Stimulated activated naive B cell treated with anti-CD40 and anti-IgM and Interleukin-4, amounts not matched to agents 10 μg/mL and 1 μg/mL and 100 μg/mL, for 72 hours (primary cell): ENCODE measurements at regions not wholly inside any gene's neighbourhood (a gene's known extent, or its start where the extent isn't known, plus 50 kb on each side); places are given as distances from the start of the nearest gene placed in this dataset.
A peak's percentile ranks its signal among the peaks of the same experiment; 100 is the strongest.

Experiments
- ATAC-seq, 2 donors: fragments of 150-1000 bp; cut with Tn5 transposase; replicated peaks; 2 replicates each; pipeline ENCODE4 v1.10.0; 2021; ENCODE audit warnings: moderate library complexity in 1 of 2
- DNase-seq: peaks from one replicate; pipeline ENCODE4 v3.0.0; 2021
- H3K27ac Mint-ChIP-seq: one replicate; pipeline ENCODE4 v1.8.0; 2022; ENCODE audit warnings: mild to moderate bottlenecking, mixed read lengths
- H3K27me3 Mint-ChIP-seq, 2 donors: one replicate each; pipeline ENCODE4 v1.8.0; 2022; ENCODE audit warnings: mixed read lengths in 2 of 2
- H3K36me3 Mint-ChIP-seq, 2 donors: one replicate each; pipeline ENCODE4 v1.8.0; 2022; ENCODE audit warnings: mixed read lengths in 2 of 2, mild to moderate bottlenecking in 1 of 2
- H3K4me1 Mint-ChIP-seq, 2 donors: one replicate each; pipeline ENCODE4 v1.8.0; 2022; ENCODE audit warnings: mixed read lengths in 2 of 2, mild to moderate bottlenecking in 1 of 2
- H3K4me3 Mint-ChIP-seq, 2 donors: one replicate each; pipeline ENCODE4 v1.8.0; 2022; ENCODE audit warnings: mild to moderate bottlenecking in 2 of 2, mixed read lengths in 2 of 2, moderate library complexity in 1 of 2
- H3K9me3 Mint-ChIP-seq, 2 donors: one replicate each; pipeline ENCODE4 v1.8.0; 2022; ENCODE audit warnings: mixed read lengths in 2 of 2, mild to moderate bottlenecking in 1 of 2

DNA sequence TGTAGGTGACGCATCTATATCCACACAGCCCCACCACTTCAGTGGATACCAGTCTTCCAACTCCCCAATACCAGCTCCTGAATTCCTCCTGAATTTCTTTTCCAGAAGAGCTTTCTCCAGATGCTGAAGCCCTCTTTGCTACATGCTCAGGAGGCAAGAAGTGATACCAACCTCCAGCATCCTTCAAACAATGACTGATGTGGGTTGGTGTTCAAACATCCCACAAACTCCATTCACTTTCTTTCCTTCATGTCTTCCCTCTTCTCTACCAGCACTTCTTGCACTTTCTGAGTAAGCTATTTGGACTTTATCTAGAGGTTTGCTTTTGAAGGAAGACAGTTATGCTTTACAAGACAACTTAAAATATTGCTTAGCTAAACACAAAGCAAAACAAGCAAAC, 179.9 kb upstream of the RORB start:
- DNase-seq (no peak), ATAC-seq (no peak)
- Mint-ChIP-seq H3K36me3 (no peaks in the 10 kb centered on the region), H3K4me1 (no peaks in the 10 kb centered on the region), H3K9me3 (peaks cover 0 to 2% of the 10 kb centered on the region in 2 donors), H3K27me3 (no peaks in the 10 kb centered on the region), H3K27ac (no peak overlapping the region), H3K4me3 (no peak overlapping the region)

DNA sequence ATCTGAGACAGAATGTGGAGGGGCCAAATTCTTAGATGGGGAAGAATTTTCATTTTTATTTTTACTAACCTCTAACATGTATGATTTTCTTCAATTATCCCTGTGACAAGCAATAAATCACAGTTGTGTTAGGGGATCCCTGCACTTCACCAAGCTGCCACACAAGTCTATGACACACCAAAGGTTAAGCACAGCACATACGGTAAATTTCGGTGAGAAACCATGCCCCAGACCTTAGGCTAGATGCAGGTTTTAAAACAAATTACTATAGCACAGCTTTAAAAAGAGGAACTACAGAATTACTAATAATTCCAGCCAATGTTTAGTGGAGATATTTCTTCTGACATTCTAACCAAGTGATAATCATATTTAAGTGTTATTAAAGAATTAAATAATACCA, 175.7 kb upstream of the RORB start:
- Mint-ChIP-seq H3K27ac (no peak overlapping the region), H3K4me3 (no peak overlapping the region), H3K9me3 (peaks cover 0 to 4% of the 10 kb centered on the region in 2 donors), H3K27me3 (no peaks in the 10 kb centered on the region), H3K36me3 (no peaks in the 10 kb centered on the region), H3K4me1 (peaks cover 4 to 5% of the 10 kb centered on the region in 2 donors)
- DNase-seq (no peak), ATAC-seq (no peak)

DNA sequence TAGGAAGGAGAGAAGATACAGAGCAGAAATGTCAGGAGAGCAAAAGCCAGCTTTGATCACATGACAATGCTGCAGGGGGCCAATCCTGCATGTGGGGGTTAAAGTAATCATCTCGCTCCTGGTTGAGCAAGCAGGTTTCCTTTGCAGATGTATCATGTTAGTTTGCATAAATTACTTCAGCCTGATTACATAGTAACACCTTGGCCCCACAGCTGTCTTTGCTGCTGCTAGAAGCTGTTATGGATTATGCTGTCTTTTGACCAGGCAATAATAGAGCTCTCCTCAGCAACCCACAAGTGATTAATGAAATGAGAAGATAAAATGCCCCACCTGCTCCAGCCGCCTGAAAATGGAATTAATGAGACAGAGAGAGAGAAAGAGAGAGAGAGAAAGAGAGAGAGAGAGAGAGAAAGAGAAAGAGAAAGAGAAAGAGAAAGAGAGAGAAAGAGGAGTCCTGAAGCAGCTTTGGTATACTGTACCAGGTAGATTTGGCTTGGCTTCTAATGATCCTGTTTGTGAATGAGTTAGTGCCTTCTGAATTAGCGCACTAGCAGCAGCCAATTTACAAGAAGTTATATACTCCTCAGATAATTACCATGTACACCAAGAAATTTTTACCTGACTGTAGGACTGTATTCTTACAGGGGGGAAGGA, 174.3 kb upstream of the RORB start:
- no peak overlapping the region for H3K27ac Mint-ChIP-seq

DNA sequence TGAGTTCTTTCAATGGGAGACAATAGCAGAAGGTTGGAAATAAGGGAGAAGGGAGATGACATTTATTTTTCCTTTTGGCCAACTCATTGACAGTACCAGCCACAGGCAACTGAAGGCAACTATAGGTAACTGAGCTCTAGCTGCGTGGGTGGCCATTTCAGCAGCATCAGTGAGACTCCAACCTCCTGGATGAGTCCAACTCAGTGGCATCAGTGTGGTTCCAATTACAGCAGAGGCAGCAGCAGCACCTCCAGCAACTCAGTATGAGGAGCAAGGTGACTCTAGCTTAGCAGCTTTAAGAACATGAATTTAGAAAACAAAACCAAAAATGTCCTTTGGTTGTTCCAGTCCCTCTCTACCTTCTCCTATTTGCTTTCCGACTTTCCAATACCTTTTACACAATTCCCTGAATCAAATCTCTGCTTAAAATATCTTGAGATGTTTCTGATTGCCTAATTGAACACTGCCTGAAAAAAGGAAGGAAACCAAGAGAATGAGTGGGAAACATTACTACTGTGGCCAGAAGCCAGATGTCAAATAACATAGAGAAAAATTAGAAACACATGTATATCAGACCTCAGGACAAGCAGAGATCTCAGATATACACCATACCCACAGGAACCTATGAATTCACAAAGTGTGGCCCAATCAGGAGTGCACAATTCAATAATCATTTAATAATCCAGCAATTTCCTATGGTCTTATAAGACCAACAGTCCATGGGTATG, 166.5 kb upstream of the RORB start:
- Mint-ChIP-seq H3K4me1 (no peaks in the 10 kb centered on the region), H3K36me3 (no peaks in the 10 kb centered on the region), H3K9me3 (no peaks in the 10 kb centered on the region), H3K27ac (no peak overlapping the region), H3K4me3 (no peak overlapping the region), H3K27me3 (no peaks in the 10 kb centered on the region)
- no peak for DNase-seq
- no peak for ATAC-seq

More for the DNA sequence above, 174.3 kb upstream of the RORB start:
- Mint-ChIP-seq H3K4me1 (peaks cover 4 to 5% of the 10 kb centered on the region in 2 donors), H3K36me3 (no peaks in the 10 kb centered on the region), H3K9me3 (peaks cover 0 to 4% of the 10 kb centered on the region in 2 donors), H3K27me3 (no peaks in the 10 kb centered on the region), H3K4me3 (peak overlapping the region in 1 of 2 donors; percentile 51)
- ATAC-seq, result peak in 1 of 2 donors; percentile 25
- DNase-seq, result no peak

GRCh38 chr9:74331607-74332006, 165.5 kb upstream of the RORB start:
- Mint-ChIP-seq H3K36me3 (no peaks in the 10 kb centered on the region), H3K9me3 (no peaks in the 10 kb centered on the region), H3K27ac (no peak overlapping the region), H3K4me3 (no peak overlapping the region), H3K4me1 (no peaks in the 10 kb centered on the region), H3K27me3 (no peaks in the 10 kb centered on the region)
- DNase-seq, result no peak
- no peak for ATAC-seq

DNA sequence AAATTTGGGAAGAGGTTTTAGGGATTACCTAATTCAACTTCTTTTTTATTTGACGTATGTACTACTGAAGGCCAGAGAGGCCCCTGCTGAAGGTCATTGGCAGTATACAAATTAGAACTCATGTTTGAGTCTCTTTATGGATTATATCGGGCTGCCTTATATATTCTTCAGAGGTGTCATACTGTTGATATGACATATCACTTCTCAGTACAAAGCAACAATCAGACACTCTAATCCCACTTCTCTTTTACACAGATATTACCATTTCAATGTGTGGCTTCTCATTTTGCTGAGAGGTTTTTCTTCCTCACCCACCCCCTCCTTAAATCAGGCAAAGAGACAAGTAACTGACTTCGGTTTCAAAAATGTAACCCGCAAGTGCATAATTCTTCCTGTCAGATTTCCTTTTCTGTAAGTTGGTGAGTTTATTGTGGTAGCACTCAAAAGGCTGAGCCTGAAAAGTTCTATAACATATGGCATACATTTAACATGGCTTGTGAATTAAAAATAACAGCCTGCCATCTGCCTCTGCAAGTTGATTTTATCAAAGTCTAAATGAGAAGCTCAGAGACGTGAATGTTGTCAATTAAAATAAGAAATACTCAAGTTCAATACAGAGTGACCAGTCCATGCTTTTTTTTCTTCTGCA, 163.6 kb upstream of the RORB start:
- DNase-seq (no peak), ATAC-seq (peak in 1 of 2 donors; percentile 34)
- H3K4me1 Mint-ChIP-seq, result peaks cover 2 to 9% of the 10 kb centered on the region in 2 donors
- H3K27me3 Mint-ChIP-seq, result no peaks in the 10 kb centered on the region
- no peak overlapping the region for H3K27ac Mint-ChIP-seq
- H3K4me3 Mint-ChIP-seq, result no peak overlapping the region
- H3K36me3 Mint-ChIP-seq, result no peaks in the 10 kb centered on the region
- H3K9me3 Mint-ChIP-seq, result no peaks in the 10 kb centered on the region

DNA sequence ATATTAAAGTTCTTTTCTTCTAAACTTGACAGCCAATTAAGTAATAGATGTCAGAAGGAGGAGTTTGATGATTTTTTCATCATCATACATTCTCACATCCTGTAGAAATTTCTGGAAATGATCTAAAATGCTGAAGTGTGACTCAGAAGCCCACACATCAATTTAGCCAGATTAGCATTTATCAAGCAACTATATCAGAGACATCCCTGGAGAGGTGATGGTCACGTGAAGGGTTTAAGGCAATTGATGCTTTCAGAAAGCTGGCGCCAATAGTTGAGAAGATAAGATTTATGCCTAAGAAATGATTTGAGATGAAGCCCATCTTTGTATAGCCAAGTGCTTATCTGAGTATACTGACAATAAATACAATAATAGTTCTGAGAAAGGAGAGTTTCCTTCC, 162.9 kb upstream of the RORB start:
- H3K9me3 Mint-ChIP-seq, result no peaks in the 10 kb centered on the region
- no peaks in the 10 kb centered on the region for H3K36me3 Mint-ChIP-seq
- no peak for ATAC-seq
- peaks cover 4 to 14% of the 10 kb centered on the region in 2 donors for H3K4me1 Mint-ChIP-seq
- H3K27me3 Mint-ChIP-seq, result no peaks in the 10 kb centered on the region
- no peak for DNase-seq
- H3K4me3 Mint-ChIP-seq, result no peak overlapping the region
- no peak overlapping the region for H3K27ac Mint-ChIP-seq

DNA sequence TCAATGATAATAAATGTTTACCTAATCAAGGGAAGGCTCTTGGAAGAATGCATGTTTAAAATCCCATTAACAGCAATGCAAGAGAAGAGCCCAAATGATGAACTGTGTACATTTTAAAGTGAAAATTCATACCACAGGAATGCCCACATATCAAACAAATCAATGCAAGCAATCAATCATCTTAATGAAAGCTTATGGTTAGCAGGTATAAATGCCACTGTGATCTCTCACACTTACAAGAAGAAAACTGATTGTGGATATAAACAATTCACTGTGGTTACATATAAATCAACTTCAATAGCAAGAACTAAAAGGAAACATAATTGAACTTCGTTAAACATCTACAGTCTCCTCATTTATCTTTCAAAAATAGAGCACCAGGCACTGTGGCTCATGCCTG, 161.0 kb upstream of the RORB start:
- DNase-seq (no peak), ATAC-seq (no peak)
- Mint-ChIP-seq H3K4me1 (peaks cover 4 to 14% of the 10 kb centered on the region in 2 donors), H3K9me3 (peaks cover 0 to 2% of the 10 kb centered on the region in 2 donors), H3K27me3 (no peaks in the 10 kb centered on the region), H3K27ac (no peak overlapping the region), H3K36me3 (no peaks in the 10 kb centered on the region), H3K4me3 (no peak overlapping the region)

DNA sequence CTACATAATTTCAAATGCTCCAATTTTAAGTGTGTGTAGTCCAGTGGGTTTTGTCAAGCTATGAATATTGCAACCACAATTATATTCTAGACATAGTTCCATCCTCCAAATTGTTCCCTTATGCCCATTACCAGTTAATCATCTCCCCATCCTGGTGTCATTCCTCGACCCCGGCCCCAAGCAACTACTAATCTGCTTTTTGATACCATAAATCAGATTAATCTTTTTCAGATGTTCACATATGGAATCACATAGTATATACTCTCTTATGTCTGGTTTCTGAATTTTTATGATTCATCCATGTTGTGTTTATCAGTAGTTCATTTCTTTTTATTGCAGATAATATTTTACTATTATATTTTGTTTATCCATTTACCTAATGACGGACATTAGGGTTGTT, 148.4 kb upstream of the RORB start:
- H3K4me3 Mint-ChIP-seq, result no peak overlapping the region
- H3K36me3 Mint-ChIP-seq, result no peaks in the 10 kb centered on the region
- no peak overlapping the region for H3K27ac Mint-ChIP-seq
- no peaks in the 10 kb centered on the region for H3K9me3 Mint-ChIP-seq
- no peaks in the 10 kb centered on the region for H3K4me1 Mint-ChIP-seq
- DNase-seq, result no peak
- H3K27me3 Mint-ChIP-seq, result no peaks in the 10 kb centered on the region
- no peak for ATAC-seq

DNA sequence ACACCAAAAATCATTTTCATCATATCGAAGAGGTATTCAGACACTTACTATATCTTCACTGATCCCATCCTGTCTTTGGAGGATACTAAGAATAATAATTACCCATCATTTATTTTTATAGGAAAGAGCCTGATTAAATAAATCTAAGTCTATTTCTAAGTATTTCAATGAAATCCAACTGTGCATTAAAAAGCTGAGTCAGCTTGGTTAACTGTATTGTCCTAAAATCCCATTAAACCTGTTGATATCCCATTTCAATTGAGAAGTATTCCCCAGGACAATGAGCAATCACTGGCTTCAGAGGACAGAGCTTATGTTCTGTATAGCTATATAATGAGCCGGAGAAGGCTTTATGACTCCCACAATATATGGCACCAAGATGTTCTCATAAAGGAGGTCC, 142.0 kb upstream of the RORB start:
- DNase-seq, result no peak
- H3K4me1 Mint-ChIP-seq, result no peaks in the 10 kb centered on the region
- no peaks in the 10 kb centered on the region for H3K9me3 Mint-ChIP-seq
- no peak overlapping the region for H3K27ac Mint-ChIP-seq
- H3K36me3 Mint-ChIP-seq, result no peaks in the 10 kb centered on the region
- no peak for ATAC-seq
- no peak overlapping the region for H3K4me3 Mint-ChIP-seq
- H3K27me3 Mint-ChIP-seq, result no peaks in the 10 kb centered on the region

- no peaks in the 10 kb centered on the region for H3K27me3 Mint-ChIP-seq
- H3K27ac Mint-ChIP-seq, result no peak overlapping the region
- H3K4me3 Mint-ChIP-seq, result no peak overlapping the region
- ATAC-seq, result no peak
- no peaks in the 10 kb centered on the region for H3K9me3 Mint-ChIP-seq
- no peak for DNase-seq
- no peaks in the 10 kb centered on the region for H3K4me1 Mint-ChIP-seq
- H3K36me3 Mint-ChIP-seq, result no peaks in the 10 kb centered on the region
These were observed 139.6 kb upstream of the RORB start for GRCh38 chr9:74357577-74357976.

- Mint-ChIP-seq H3K4me3 (no peak overlapping the region), H3K9me3 (no peaks in the 10 kb centered on the region), H3K27ac (no peak overlapping the region), H3K4me1 (no peaks in the 10 kb centered on the region), H3K27me3 (no peaks in the 10 kb centered on the region), H3K36me3 (no peaks in the 10 kb centered on the region)
- no peak for DNase-seq
- ATAC-seq, result no peak
These were observed 138.2 kb upstream of the RORB start for GRCh38 chr9:74358959-74359358.

GRCh38 chr9:74361508-74361907, 135.6 kb upstream of the RORB start:
- no peak for ATAC-seq
- Mint-ChIP-seq H3K36me3 (no peaks in the 10 kb centered on the region), H3K4me1 (no peaks in the 10 kb centered on the region), H3K4me3 (no peak overlapping the region), H3K27ac (no peak overlapping the region), H3K9me3 (no peaks in the 10 kb centered on the region), H3K27me3 (no peaks in the 10 kb centered on the region)
- DNase-seq, result no peak

- no peak for ATAC-seq
- Mint-ChIP-seq H3K4me3 (no peak overlapping the region), H3K4me1 (no peaks in the 10 kb centered on the region), H3K27ac (no peak overlapping the region), H3K9me3 (peaks cover 0 to 4% of the 10 kb centered on the region in 2 donors), H3K27me3 (no peaks in the 10 kb centered on the region), H3K36me3 (no peaks in the 10 kb centered on the region)
- no peak for DNase-seq
These were observed 134.7 kb upstream of the RORB start for GRCh38 chr9:74362423-74362822.

DNA sequence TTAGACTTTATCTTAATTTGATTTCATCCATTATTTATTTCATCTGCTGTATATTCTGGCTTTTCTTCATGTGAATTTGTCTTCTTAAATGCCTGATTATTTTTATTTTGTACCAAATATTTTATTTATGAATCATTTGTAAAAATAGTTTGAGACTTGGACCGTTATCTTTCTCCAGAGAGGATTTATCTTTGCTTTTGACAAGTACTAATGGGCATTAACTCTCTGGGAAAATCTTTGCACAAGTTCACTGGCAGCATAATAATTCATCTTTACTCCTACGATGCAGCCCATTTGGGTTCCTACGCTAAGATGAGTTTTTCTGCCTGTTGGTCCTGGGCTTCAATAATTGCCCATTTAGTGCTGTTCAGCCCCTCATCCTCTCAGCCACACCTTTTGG, 131.0 kb upstream of the RORB start:
- no peak for DNase-seq
- H3K27ac Mint-ChIP-seq, result no peak overlapping the region
- H3K4me1 Mint-ChIP-seq, result no peaks in the 10 kb centered on the region
- no peak for ATAC-seq
- H3K4me3 Mint-ChIP-seq, result no peak overlapping the region
- H3K36me3 Mint-ChIP-seq, result no peaks in the 10 kb centered on the region
- H3K27me3 Mint-ChIP-seq, result no peaks in the 10 kb centered on the region
- H3K9me3 Mint-ChIP-seq, result peaks cover 0 to 4% of the 10 kb centered on the region in 2 donors
